GM20000 (cell line): ENCODE measurements at regions not wholly inside any gene's neighbourhood (a gene's known extent, or its start where the extent isn't known, plus 50 kb on each side); places are given as distances from the start of the nearest gene placed in this dataset.

Source experiments
- DNase-seq: peaks from one replicate; pipeline ENCODE4 v3.0.0; 2012; ENCODE audit warnings: low spot score
- TF ChIP-seq, protein P1 (sequence below): IDR thresholded peaks from 2 replicates; pipeline ENCODE4 v1.5.1; 2012; ENCODE audit warnings: mild to moderate bottlenecking, control low read depth; ENCODE audit errors: extremely low read depth, missing control alignments

GRCh38 chr7:55314967-55315366 is 50.2 kb upstream of the LANCL2 start:
- no peak for DNase-seq
- TF ChIP-seq, protein P1, sequence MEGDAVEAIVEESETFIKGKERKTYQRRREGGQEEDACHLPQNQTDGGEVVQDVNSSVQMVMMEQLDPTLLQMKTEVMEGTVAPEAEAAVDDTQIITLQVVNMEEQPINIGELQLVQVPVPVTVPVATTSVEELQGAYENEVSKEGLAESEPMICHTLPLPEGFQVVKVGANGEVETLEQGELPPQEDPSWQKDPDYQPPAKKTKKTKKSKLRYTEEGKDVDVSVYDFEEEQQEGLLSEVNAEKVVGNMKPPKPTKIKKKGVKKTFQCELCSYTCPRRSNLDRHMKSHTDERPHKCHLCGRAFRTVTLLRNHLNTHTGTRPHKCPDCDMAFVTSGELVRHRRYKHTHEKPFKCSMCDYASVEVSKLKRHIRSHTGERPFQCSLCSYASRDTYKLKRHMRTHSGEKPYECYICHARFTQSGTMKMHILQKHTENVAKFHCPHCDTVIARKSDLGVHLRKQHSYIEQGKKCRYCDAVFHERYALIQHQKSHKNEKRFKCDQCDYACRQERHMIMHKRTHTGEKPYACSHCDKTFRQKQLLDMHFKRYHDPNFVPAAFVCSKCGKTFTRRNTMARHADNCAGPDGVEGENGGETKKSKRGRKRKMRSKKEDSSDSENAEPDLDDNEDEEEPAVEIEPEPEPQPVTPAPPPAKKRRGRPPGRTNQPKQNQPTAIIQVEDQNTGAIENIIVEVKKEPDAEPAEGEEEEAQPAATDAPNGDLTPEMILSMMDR: no peak
